ENCODE measurements at regions not wholly inside any gene's neighbourhood (a gene's known extent, or its start where the extent isn't known, plus 50 kb on each side); places are given as distances from the start of the nearest gene placed in this dataset.
"Not testable (repeated sequence)": the region's sequence is repeated elsewhere in the genome, so short reads cannot be mapped to it uniquely, and the experiment has no call there.

DNA sequence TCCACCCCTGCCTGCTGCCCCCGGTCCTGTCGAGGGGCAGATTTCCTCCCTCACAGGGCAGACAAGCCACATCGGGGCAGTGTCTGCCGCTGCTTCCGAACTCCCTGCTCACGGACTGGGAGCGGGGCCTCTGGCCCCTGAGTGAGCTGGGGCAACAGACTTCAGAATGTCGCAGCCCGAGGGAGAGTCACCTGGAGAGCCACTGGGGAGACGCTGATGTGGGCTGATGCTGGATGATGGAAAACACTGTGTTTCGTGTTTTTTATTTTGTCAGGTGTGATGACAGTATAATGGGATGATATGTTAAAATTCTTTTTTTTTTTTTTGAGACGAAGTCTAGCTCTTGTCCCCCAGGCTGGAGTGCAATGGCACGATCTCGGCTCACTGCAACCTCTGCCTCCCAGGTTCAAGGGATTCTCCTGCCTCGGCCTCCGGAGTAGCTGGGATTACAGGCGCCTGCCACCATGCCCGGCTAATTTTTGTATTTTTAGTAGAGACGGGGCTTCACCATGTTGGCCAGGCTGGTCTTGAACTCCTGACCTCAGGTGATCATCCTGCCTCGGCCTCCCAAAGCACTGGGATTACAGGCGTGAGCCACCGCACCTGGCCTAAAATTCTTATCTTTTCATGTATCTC, 52.1 kb upstream of the SEPTIN5 start:
- not testable (repeated sequence) for DNase-seq (ENCODE audit: low read depth)

GRCh38 chr22:19663286-19663815, 51.0 kb upstream of the SEPTIN5 start:
- DNase-seq (ENCODE audit: low read depth): no peak

DNA sequence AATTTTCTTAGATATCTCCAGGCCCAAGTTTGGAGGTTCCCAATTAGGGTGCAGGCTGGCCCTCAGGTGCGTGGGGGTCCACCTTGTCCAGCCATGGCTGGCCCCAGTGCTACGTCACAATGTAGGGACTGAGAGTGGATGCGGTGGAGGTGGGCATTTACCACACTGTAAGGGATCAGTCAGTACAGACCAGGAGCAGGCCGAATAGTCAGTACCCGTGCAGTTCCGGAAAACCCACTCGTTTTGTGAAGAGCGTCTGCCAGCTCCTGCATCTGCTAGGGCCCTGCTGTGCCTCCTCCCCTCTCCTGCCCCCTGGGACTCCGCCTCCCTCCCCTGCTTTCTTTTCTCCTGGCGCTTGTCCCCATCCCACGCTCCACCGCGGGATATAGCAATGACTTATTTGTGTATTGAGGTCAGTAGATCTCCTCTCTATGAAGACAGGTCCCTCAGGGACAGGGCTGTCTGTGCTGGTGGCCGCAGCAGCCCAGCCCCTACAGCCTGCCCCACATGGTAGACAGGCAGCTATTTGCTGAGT, 50.4 kb upstream of the SEPTIN5 start:
- no peak for DNase-seq (ENCODE audit: low read depth)

DNA sequence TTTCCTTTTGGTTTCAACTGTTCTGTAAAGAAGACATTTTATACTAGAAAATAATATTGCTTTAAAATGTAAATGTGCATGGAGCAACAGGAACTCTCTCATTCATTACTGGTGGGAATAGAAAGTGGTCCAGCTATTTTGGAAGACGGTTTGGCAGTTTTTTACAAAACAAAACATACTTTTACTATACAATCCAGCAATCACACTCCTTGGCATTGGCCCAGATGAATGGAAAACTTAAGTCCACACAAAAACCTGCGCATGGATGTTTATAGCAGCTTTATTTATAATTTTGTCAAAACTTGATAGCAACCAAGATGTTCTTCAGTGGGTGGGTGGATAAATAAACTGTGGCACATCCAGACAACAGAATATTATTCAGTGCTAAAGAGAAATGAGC, 49.9 kb upstream of the SEPTIN5 start:
- no peak for DNase-seq (ENCODE audit: low read depth)
